ENCODE measurements at regions not wholly inside any gene's neighbourhood (a gene's known extent, or its start where the extent isn't known, plus 50 kb on each side); places are given as distances from the start of the nearest gene placed in this dataset.
"Not testable (repeated sequence)": the region's sequence is repeated elsewhere in the genome, so short reads cannot be mapped to it uniquely, and the experiment has no call there.

GRCh38 chr2:389985-390384 lies 102.1 kb upstream of the ALKAL2 start:
- TF ChIP-seq CTCF, POLR2A (IDR thresholded peaks at IDR 0.05): not testable (repeated sequence)

Data from vagina (tissue), 2 donors.